Dedifferentiated amniotic fluid mesenchymal stem cell (primary cell): ENCODE measurements at regions not wholly inside any gene's neighbourhood (a gene's known extent, or its start where the extent isn't known, plus 50 kb on each side); places are given as distances from the start of the nearest gene placed in this dataset.
A peak's percentile ranks its signal among the peaks of the same experiment; 100 is the strongest.

Source experiments
- DNase-seq: peaks from one replicate; pipeline ENCODE4 v3.0.0-alpha.2; 2016; ENCODE audit errors: extremely low spot score

DNA sequence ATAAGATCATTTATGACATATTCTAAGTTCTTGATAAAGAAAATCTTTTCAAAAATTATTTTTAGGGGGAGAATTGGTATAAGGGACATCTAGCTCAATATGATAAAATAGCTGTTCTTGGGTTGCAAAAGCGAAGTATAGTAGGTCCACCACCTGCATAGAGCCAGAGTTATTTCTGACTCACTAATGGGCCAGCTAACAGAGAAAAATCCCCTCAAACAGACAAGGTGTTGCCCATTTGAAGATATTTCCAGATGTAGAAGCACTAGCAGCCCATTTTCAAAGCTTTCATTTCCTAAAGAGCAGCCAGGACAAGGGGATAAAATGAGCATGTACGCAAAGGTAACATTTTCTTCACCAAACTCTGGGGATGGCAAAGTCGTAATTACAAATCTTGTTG is 165.7 kb upstream of the FN1 start:
- no peak for DNase-seq

GRCh38 chr2:215598376-215598975 is 162.6 kb upstream of the FN1 start:
- no peak for DNase-seq

DNA sequence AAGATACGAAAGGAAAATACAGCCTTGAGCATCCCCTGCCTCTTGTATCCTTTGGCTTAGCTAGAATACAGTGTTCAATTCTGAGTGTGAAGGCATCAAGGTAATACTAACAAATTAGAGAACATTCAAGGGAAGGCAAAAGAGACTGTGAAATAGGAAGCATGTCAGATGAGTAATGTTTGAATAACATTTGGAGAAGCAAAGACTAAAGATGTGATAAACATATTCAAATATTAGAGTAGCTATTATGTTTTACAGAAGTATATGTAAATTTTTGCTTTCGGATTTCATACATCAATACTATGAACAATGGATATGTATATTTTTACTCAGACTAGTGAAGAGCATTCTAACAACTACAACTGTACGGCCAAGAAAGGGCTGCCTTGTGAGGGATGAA is 161.7 kb upstream of the FN1 start:
- no peak for DNase-seq

DNA sequence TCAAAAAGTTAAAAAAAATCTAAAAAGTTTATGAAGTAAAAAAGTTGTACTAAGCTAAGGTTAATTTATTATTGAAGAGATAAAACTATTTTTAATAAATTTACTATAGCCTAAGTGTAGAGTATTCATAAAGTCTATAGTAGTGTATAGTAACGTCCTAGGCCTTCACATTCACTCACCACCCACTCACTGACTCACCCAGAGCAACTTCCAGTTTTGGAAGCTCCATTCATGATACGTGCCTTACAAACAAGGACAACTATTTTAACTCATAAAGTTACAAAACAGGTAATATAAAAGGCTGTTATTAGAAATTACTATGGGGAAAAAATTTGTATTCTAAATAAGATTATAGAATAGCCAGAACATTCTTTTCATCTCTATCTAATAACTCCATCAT is 158.9 kb upstream of the FN1 start:
- DNase-seq, result no peak

- no peak for DNase-seq
Measured at GRCh38 chr2:215590010-215590745, 154.3 kb upstream of the FN1 start.

DNA sequence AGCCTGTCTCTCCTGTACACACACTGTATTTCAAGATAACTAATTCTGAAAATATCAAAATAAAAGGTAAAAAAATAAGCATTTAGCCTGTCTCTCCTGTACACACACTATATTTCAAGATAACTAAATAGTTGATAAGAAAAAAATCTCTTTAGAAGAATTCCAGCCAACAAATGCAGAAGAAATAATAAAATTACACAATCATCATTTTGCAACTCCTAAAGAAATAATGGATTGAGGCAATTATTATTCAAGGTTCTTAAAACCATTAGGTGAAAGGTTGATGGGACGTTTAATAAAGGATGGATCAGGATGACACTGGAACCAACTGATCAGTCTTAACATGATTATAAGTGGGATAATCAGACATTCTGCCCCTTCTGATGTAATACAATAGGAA is 148.0 kb upstream of the FN1 start:
- DNase-seq, result no peak

DNA sequence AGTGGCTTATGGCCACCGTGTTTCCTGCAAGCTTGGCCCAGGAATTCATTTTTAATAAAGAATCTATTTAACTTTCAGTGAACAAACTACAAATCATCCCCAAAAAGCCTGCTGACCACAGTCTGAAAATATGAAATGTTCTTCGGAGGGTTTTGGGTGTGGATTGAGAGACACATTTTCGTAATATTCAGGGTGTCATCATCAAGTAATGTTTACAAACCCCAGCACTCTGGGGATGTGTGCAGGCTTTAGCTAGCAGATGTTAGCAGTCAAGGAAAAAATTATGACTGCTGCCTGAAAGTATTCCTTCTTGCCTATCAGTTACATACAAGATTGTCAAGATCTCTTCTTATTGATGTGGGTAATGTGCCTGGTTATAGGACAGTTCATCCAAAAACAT is 143.9 kb upstream of the FN1 start:
- DNase-seq, result peak; percentile 92

DNA sequence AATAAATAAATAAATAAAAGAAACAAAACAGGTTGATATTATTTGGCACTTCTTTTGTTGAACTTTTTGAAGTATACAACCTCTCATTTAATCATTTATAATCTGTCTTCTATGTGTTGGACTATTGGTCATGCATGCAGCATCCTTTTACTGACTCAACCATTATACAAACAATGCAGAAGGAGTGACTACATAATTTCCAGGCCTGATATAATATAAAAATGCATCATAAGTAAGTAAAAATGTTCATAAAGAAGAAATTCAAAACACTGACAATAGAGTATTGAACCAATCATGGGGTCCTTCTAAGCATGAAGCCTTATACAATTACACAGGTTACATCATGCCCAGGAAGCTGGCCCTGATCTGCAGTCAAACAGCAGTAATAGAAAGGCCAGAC is 141.5 kb upstream of the FN1 start:
- no peak for DNase-seq

- DNase-seq, result no peak
Measured at GRCh38 chr2:215576572-215576971, 140.7 kb upstream of the FN1 start.

GRCh38 chr2:215573496-215573895 is 137.6 kb upstream of the FN1 start:
- DNase-seq, result peak; percentile 26

GRCh38 chr2:215572341-215572848 is 136.5 kb upstream of the FN1 start:
- no peak for DNase-seq

DNA sequence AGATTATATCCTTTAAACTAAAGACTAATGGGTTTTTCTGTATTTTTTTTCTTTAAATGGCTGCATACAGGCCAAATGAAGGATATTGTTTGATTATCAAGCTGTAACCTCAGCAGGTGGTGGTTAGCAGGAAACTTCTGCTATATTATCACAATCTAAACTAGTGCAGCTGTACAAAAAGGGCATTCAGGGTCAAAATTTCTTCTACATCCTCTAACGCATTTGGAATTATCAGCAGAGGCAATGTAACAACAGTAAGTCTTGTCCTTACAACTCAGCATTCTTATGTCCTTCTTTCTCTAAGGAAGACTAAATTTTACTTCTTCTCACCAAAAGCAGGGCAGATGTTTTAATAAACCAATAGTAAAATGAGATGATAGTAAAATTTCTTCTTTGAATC is 135.8 kb upstream of the FN1 start:
- no peak for DNase-seq

DNA sequence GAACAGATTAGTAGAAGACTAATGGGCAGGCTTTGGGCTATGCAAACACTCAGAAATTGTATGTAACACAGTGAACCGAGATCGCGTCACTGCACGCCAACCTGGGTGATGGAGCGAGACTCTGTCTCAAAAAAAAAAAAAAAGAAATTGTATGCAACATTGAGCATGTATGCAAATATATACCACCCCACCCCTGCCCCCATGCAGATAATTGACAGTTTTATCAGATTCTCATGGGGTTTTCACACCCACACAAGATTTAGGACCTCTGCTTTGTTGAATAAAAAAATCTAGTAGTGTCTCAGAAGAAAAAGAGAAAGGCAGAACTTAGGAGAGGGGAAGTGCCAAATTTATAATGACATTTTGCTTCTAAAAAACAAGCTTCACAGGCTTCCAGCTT is 131.6 kb upstream of the FN1 start:
- DNase-seq, result no peak

GRCh38 chr2:215565897-215566296 is 130.0 kb upstream of the FN1 start:
- no peak for DNase-seq

DNA sequence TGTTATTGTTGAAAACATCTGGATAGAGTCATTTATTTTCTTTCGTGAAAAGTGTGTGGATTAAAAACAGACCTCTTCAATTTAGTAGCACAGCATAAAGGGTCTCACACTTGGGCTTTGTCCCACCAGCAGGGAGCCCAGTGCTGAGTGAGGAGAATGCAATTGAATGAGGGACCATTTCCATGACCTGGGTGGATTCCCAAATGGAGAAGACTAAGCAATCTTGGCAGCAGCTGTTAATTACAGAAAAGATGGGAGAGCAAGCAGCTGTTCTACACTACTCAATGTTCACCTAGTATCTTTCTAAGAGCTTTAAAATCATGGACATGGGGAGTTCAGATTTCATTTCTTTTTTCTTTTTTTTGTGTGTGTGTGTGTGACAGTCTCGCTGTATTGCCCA is 121.8 kb upstream of the FN1 start:
- DNase-seq, result no peak

DNA sequence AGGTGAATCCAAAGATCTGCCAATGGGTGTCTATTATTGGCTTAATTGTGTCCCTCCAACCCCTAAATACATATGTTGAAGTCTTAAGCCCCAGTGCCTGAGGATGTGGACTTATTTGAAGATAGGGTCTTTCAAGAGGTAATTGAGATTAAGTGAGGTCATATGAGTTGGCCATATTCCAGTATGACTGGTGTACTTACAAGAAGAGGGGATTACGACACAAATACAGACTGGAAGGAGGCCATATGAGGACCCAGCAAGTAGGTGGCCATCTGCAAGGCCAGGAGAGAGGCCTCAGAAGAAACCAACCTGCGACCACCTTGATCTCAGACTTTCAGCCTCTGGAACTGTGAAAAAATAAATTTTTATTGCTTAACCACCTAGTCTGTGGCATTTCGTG is 121.1 kb upstream of the FN1 start:
- DNase-seq, result no peak

GRCh38 chr2:215554689-215555498 is 119.0 kb upstream of the FN1 start:
- DNase-seq, result no peak

DNA sequence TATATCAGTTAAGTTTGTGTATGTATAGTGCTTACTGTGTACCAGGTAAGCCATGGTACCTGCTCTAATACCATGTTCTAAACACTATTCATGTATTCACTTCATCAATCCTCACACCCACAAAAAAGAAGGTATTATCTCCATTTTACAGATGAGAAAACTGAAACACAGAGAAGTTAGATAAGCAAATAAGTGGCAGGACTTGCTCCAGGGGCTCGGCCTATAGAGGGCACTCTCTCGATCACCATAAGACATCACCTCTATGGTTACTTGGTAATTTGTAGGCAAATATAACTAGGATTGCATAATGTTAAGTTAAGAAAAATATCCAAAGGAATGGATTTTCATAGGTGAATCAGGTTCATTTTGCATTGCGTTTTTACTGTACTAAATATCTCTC is 118.1 kb upstream of the FN1 start:
- no peak for DNase-seq

- DNase-seq, result no peak
Measured at GRCh38 chr2:215552144-215552580, 116.3 kb upstream of the FN1 start.

DNA sequence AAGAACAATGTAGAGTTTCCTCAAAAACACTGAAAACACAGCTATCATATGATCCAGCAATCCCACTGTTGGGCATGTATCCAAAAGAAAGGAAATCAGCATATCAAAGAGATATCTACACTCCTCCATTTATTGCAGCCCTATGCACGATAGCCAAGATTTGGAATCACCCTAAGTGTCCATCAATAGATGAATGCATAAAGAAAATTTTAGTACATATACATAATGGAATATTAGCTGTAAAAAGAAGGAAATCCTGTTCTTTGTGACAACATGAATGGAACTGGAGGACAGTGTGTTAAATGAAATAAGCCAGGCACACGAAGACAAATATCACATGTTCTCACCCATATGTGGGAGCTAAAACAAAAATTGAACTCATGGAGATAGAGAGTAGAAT is 114.5 kb upstream of the FN1 start:
- no peak for DNase-seq

GRCh38 chr2:215548714-215549113 is 112.8 kb upstream of the FN1 start:
- DNase-seq, result no peak

DNA sequence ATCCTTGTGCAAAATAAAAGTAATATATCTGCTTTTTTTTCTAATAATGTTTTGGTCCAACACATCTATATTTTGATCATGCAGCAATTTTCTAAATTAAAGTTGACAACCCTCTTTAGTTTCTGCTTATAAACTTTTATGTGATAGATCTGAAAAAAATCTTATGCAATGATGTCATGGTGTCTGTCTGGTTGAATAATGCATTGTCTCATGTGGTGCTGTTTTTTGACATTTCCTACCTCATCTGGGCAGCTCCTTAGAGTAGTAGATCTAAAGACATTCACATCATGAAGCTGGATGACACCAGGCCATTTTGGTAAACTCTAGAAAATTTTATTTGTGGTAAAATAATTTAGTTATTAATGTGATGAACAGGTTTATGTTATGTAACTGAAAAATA is 106.8 kb upstream of the FN1 start:
- DNase-seq, result no peak

- peak; percentile 91 for DNase-seq
Measured at GRCh38 chr2:215540658-215541057, 104.8 kb upstream of the FN1 start.
